GM12891 (cell line): ENCODE measurements at regions not wholly inside any gene's neighbourhood (a gene's known extent, or its start where the extent isn't known, plus 50 kb on each side); places are given as distances from the start of the nearest gene placed in this dataset.
"Not testable (repeated sequence)": the region's sequence is repeated elsewhere in the genome, so short reads cannot be mapped to it uniquely, and the experiment has no call there.

Experiments
- DNase-seq: peaks from one replicate; pipeline ENCODE4 v3.0.0; 2011; ENCODE audit warnings: low spot score; ENCODE audit not compliant: insufficient read length
- FAIRE-seq: peaks from 2 replicates; lab custom pipeline; 2011; peaks lifted over from hg19 to GRCh38; lab: Jason Lieb, UNC
- PAX5 ChIP-seq: IDR thresholded peaks from 2 replicates; pipeline ENCODE4 v1.6.1; 2011; ENCODE audit warnings: low read length, moderate library complexity, mild to moderate bottlenecking; ENCODE audit not compliant: insufficient read depth, severe bottlenecking
- POLR2A ChIP-seq: IDR thresholded peaks from 2 replicates; pipeline ENCODE4 v1.6.1; 2011; ENCODE audit warnings: low read depth, low read length, control low read depth
- POLR2AphosphoS5 ChIP-seq: IDR thresholded peaks from 2 replicates; pipeline ENCODE4 v1.6.1; 2011; ENCODE audit warnings: low read depth, low read length, control low read depth
- POU2F2 ChIP-seq: IDR thresholded peaks from 2 replicates; pipeline ENCODE4 v1.6.1; 2011; ENCODE audit warnings: low read depth, mild to moderate bottlenecking, control low read depth, low read length, moderate library complexity
- SPI1 ChIP-seq: IDR thresholded peaks from 2 replicates; pipeline ENCODE4 v1.6.1; 2011; ENCODE audit warnings: low read depth, low read length, control low read depth
- TAF1 ChIP-seq: IDR thresholded peaks from 2 replicates; pipeline ENCODE4 v1.6.1; 2011; ENCODE audit warnings: low read depth, low read length, control low read depth

- TF ChIP-seq PAX5 (no peak), POU2F2 (no peak), POLR2AphosphoS5 (no peak), TAF1 (no peak), POLR2A (no peak), SPI1 (no peak)
- FAIRE-seq = no peak
Observed at GRCh38 chr16:87156195-87156594, 161.0 kb downstream of the C16orf95 start.

DNA sequence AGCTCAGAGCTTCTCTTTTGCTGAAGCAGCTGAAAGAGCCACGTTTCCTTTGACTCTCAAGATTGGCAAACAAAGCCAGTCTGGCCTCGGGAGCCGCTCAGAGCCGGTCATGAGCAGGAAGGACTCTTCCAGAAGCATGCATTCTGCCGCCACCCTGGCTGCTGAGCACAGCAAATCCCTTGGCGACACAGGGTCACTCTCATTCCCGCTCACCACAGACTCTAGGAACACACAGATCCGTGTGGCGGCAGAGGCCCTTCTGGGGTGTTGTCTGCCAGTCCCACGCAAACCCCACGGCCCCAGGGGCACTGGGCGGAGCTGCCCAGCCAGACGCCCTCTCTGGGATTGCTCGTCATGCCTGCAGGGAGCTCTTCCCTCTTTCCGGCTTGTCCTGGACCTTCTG lies 157.0 kb downstream of the C16orf95 start:
- FAIRE-seq = no peak

More at GRCh38 chr16:87156195-87156594, 161.0 kb downstream of the C16orf95 start:
- DNase-seq = no peak

DNA sequence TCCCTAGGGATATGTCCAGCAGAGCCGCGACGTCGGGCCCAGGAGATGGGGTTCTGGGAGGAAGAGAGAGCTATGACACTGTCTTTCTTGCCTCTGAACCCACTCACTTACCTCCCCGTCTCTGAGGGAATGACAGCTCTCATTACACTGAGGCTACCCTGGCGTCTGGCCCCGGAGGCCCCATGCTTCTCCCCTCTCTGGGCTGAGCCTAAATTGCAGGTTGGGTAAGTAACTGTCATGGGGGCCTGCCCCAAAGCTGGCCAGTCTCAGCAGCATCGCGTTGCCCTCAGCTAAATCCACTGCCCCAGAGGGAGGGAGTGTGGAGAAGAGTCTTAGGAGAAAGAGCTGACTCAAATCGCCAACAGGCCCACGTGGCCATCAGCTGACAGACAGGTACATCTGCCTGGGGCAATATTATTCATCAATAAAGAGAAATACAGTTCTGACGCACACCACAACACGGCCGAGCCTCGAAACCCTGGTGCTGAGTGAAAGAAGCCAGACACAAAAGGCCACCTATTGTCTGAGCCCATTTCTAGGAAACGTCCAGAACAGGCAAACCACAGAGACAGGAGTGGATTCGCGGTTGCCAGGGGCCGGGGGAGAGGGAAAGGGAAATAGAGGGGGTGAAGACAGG lies 156.4 kb downstream of the C16orf95 start:
- no peak for FAIRE-seq
- no peak for TF ChIP-seq TAF1
- no peak for TF ChIP-seq POLR2AphosphoS5
- no peak for TF ChIP-seq POU2F2
- TF ChIP-seq PAX5 = no peak
- TF ChIP-seq POLR2A = no peak
- no peak for TF ChIP-seq SPI1

More for the DNA sequence above, 157.0 kb downstream of the C16orf95 start:
- TF ChIP-seq SPI1 (no peak), POLR2A (no peak), PAX5 (no peak), TAF1 (no peak), POLR2AphosphoS5 (no peak), POU2F2 (no peak)
- no peak for DNase-seq

GRCh38 chr16:87161410-87161809 lies 155.8 kb downstream of the C16orf95 start:
- not testable (repeated sequence) for FAIRE-seq, DNase-seq

More for the DNA sequence above, 156.4 kb downstream of the C16orf95 start:
- DNase-seq = no peak

GRCh38 chr16:87161822-87162676 lies 155.1 kb downstream of the C16orf95 start:
- DNase-seq = no peak
- TF ChIP-seq TAF1 (no peak), POLR2AphosphoS5 (no peak), POU2F2 (no peak), PAX5 (no peak), POLR2A (no peak), SPI1 (no peak)
- FAIRE-seq = no peak

- not testable (repeated sequence) for FAIRE-seq, DNase-seq
Observed at GRCh38 chr16:87162799-87163198, 154.4 kb downstream of the C16orf95 start.

DNA sequence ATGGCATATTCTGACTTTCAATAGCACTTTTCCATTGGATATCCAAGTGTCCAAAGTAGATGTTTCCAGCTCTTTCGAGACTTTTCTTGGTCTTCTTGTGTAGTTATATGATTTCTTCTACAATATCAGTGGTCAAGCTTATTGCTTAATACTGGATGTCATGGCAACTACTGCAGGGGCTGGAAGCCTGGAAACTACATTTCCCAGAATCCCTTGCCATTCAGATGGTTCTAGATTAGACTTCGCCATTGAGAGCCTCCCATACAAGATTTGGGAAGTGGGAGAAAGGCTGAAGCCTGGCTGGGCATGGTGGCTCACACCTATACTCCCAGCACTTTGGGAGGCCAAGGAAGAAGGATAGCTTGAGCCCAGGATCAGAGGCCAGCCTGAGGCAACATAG lies 153.6 kb downstream of the C16orf95 start:
- no peak for TF ChIP-seq POLR2A
- no peak for TF ChIP-seq TAF1
- TF ChIP-seq POU2F2 = no peak
- TF ChIP-seq POLR2AphosphoS5 = no peak
- TF ChIP-seq SPI1 = no peak
- TF ChIP-seq PAX5 = no peak
- DNase-seq (no peak), FAIRE-seq (no peak)

DNA sequence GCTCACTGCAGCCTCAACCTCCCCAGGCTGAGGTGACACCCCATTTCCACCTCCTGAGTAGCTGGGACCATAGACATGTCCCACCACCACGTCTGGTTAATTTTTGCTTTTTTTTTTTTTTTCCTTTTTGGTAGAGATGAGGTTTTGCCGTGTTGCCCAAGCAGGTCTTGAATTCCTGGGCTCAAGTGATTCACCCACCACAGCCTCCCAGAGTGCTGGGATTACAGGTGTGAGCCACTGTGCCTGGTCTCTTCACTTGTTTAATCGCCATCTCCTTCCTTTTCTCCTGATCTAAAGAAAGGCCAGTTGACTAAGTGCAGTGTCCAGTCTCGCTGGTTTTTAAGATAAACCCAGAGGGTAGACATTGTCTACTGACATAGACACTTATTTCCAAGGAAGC lies 152.0 kb downstream of the C16orf95 start:
- DNase-seq (no peak), FAIRE-seq (no peak)
- TF ChIP-seq TAF1 = no peak
- TF ChIP-seq POU2F2 = no peak
- TF ChIP-seq PAX5 = no peak
- no peak for TF ChIP-seq POLR2AphosphoS5
- no peak for TF ChIP-seq POLR2A
- no peak for TF ChIP-seq SPI1

DNA sequence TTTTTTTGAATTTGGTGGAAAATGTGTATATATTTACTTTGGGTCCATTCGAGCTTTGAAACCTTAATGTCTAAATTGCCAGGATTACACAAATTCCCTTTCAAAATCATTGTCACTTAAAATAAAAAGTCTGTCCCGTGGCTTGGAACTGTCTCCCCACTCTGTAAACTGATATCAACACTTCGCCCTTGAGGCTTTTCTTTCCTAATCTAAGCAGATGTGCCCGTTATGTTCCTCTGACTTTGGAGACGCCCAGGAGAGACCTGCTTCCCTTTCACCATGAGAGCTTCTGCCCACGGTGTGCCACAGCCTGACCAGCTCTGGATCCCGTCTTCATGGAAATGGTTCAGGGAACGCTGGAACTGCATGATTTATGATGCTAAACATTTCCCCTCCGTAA lies 151.3 kb downstream of the C16orf95 start:
- no peak for DNase-seq
- no peak for TF ChIP-seq SPI1
- no peak for TF ChIP-seq TAF1
- TF ChIP-seq PAX5 = no peak
- no peak for TF ChIP-seq POLR2AphosphoS5
- TF ChIP-seq POU2F2 = no peak
- TF ChIP-seq POLR2A = no peak
- FAIRE-seq = no peak

DNA sequence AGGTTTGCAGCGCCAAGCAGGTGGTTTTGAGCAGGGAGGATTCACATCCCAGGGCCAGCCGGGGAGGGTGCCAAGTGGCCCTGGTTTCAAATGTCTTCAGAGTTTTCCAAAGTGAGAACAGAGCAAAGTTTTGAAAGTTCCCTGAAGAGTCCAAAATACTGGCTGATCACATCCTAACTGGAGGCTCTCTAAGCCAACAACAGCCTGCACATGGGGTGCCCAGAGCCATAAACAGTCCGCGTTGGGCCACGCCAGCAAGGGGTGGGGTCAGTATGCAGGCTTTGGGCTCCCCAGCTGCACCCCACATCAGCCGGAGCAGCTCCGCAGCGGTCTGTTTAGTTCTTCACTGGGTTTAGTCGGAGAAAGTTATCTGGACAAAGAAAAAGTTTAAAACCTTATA lies 150.9 kb downstream of the C16orf95 start:
- no peak for DNase-seq
- TF ChIP-seq POLR2A = no peak
- TF ChIP-seq TAF1 = no peak
- TF ChIP-seq POLR2AphosphoS5 = no peak
- no peak for TF ChIP-seq SPI1
- no peak for TF ChIP-seq PAX5
- TF ChIP-seq POU2F2 = no peak
- FAIRE-seq = no peak
